HG03442 (cell line): ENCODE measurements at regions not wholly inside any gene's neighbourhood (a gene's known extent, or its start where the extent isn't known, plus 50 kb on each side); places are given as distances from the start of the nearest gene placed in this dataset.
"Not testable (repeated sequence)": the region's sequence is repeated elsewhere in the genome, so short reads cannot be mapped to it uniquely, and the experiment has no call there.

Experiments
- ATAC-seq: cut with Tn5 transposase; IDR thresholded peaks from one replicate; pipeline ENCODE4 v1.9.1; 2021; ENCODE audit warnings: mild to moderate bottlenecking, moderate library complexity; ENCODE audit not compliant: unreplicated experiment

DNA sequence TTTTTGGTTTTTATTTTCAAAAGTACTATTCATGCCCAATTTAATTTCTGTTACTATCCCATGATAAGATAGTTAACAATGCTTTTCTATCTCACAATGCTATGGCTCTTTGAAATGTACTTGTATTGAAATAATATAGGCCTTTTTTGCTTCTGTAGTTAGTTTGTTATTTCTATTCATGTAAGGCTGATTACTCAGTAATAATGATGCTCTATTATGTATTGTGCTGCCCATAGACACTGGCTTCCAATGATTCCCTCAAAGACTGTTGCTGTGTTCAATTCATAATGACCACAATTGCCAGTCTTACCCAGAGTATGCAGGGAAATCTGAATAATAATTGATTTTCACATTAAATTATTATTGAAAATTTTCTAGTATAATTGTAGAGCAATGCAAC lies 155.5 kb upstream of the POT1 start:
- ATAC-seq: no peak

- no peak for ATAC-seq
These were observed 154.6 kb upstream of the POT1 start for GRCh38 chr7:125084196-125084595.

DNA sequence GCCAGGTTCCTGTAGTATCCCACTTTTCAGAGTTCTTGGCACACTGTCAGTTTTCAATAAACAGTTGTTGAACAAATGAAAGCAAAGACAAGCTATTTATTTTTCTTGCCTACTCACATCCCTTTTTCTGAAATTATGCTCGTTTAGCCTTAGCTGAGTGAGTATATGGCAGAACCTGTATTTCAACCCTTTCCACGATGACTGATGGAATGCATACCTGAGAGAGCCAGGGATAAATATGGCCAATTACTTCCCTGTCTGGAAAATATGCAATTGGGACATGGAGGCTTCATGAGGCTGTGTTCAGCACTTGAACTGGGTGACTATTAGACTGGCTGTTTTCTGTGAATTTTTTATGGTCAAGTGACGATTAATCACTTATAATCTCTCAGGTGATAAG lies 144.5 kb upstream of the POT1 start:
- ATAC-seq: no peak

- no peak for ATAC-seq
These were observed 135.9 kb upstream of the POT1 start for GRCh38 chr7:125065546-125065945.

- ATAC-seq: no peak
These were observed 135.4 kb upstream of the POT1 start for GRCh38 chr7:125065001-125065400.

DNA sequence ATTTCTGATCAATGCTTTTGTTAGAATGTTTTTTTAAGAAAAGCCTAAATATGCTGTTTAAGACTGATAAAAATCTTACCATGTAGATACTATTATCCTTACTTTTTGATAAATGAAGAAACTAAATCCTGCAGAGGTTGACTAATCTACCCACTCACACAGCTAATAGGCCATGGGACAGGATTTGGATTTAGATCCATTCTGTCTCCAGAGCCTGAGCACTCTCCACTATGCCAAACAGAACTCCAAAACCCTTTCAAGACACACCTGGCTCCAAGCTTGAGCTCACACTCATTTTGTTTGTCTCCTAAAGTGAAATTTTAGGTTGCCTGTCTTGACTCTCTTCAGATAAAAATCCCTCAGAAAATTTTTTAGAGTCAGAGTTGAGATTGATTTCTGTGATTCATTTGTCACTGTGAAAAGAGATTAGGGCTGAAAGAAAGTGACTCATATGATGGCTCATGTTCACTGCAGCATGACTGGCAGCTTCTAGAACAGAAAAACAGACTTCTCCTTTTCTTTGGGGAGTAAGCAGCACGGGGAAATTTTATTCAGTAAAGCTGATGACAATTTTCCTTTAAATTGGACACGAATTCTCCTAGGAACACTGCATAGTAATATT lies 132.3 kb upstream of the POT1 start:
- ATAC-seq: peak; percentile 99

DNA sequence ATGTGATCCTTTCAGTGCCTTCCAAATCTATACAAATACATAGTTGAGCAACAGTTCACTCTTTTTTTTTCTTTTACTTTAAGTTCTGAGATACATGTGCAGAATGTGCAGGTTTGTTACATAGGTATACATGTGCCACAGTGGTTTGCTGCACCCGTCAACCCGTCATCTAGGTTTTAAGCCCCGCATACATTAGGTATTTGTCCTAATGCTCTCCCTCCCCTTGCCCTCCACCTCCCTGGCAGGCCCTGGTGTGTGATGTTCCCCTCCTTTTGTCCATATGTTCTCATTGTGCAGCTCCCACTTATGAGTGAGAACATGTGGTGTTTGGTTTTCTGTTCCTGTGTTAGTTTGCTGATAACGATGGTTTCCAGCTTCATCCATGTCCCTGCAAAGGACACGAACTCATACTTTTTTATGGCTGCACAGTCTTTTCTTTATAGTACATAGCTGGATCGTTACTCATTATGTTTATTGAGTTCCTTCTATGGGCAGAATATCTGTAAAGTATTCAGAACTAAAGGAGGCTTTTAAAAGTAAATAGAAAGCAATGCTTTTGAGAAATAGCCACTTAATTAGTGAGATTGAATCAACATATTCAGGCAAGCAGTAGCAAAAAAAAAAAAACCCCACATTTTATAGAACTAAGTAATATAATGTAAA lies 131.6 kb upstream of the POT1 start:
- ATAC-seq: not testable (repeated sequence)

DNA sequence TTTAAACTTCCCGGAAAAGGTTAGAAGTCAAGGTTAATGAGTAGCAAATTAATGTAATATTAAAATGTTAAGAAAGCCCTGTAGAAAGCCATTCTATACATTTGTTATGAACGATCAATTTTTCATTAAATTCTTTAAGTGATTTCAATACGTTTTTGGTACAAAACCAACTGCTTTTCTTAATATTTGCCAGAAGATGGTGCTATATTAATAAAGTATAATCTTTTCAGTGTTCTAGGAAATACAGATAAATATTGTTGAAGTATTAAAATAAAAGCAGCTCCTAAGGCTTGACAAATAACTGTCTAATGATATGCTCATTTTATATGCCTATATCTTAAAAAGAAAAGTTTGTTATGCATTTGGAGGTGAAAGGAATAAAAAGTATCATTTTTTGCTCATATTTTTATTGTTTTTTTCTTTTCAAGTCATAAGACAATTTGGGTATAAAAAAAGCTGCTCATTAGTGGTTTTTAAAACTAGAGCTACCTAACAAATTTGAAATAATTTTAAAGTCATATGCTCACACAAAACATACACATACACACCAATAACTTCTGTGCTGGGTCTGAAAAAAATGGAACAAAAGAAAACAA lies 130.3 kb upstream of the POT1 start:
- ATAC-seq: no peak

DNA sequence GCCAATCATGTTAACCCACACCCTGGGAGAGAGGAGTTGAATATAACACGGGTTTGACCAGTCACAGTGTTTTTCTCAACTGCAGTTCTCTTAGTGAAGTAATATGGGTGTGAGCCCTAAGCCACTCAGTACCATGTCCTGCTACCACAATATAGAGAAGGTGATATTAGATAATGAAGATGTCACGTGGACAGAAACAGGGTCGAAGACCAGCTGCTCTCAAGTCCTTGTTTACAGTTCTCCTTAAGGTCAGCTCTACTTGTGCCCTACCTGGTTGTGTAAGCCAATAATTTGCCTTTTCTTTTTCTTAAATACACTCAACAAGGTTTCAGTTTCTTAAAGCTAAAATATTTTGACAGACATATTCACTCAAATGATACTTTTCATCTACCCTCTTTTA lies 128.3 kb upstream of the POT1 start:
- no peak for ATAC-seq

- ATAC-seq: no peak
These were observed 125.8 kb upstream of the POT1 start for GRCh38 chr7:125055376-125055775.

- no peak for ATAC-seq
These were observed 117.1 kb upstream of the POT1 start for GRCh38 chr7:125046767-125047166.

GRCh38 chr7:125033506-125033905 lies 103.9 kb upstream of the POT1 start:
- no peak for ATAC-seq

GRCh38 chr7:125032943-125033342 lies 103.3 kb upstream of the POT1 start:
- no peak for ATAC-seq

DNA sequence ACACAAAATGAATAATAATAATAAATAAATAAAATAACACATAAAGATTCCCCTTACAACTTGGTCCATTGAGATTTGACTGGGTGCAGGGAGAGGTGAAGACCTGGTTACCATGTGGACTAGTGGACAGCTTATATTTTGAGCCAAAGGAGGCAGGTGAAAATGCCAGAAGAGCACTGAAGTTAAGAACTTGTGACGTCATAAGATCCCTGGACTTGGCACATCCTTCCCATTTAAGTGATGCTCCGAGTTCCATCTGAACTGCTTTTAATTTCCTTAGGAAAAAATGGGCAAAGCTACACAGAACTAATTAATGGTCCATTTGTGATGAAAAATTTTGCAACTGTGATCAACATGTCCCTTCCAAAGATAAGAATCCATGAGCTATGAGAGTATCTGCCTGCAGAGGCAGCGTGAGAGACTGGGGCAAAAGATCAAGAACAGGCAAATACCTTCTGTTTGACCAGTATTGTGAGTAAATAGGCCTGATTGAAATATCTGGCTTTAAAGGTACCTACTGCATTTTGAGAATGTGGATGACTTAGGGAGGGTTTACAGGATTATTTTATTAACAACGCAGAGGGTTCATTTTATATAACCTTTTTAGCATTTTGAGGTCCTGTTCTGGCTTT lies 101.2 kb upstream of the POT1 start:
- no peak for ATAC-seq

DNA sequence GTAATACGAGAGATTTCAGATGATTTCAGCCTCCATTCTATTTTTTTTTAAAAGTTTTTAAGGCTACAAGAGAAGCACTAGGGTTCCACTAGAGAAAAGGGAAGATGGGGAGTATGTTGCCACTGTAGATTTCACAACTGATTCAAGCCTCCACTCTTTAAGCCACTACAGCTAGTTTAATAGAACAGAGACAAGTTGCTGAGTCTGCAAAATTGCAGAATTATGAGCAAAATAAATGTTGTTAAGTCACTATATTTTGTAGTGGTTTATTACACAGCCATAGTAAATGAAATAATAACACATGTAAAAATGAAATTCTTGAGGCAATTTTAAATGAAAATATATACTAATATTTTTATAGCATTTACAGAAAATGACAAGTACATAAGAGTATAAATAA lies 96.0 kb upstream of the POT1 start:
- ATAC-seq: no peak

- ATAC-seq: no peak
These were observed 91.2 kb upstream of the POT1 start for GRCh38 chr7:125020801-125021200.

- ATAC-seq: no peak
These were observed 80.9 kb upstream of the POT1 start for GRCh38 chr7:125010540-125010939.

GRCh38 chr7:124996778-124997177 lies 67.2 kb upstream of the POT1 start:
- ATAC-seq: no peak

DNA sequence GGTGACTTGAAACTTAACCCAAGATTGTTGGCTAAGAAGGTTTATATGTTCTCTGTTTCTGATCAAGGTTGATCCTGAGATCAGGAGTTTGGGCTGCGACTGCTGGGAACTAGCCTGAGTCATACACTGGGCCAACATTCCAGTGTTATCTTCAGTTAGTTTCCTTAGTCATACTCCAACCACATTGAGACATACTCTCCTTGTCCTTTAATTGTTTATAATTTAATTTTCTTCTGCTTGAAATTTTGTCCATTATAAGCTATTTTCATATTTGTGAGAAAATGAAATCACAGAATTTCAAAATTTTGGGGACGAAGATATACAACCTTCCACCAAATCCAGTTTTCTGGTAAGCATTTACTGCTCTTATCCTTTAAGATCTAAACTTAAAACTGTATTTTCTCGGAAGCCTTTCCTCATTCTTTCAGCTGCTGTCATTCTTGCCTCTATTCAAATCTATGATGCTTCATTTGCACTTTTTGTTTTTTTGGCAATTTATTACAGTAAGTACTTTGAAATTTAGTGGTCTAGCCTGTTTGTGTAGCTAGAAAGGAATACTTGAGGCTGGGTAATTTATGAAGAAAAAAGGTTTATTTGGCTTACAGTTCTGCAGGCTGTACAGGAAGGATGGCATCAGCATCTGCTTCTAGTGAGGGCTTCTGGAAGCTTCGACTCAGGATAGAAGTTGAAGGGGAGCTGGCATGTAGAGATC lies 63.4 kb upstream of the POT1 start:
- ATAC-seq: no peak

GRCh38 chr7:124989911-124990310 lies 60.3 kb upstream of the POT1 start:
- no peak for ATAC-seq
